ENCODE measurements at regions not wholly inside any gene's neighbourhood (a gene's known extent, or its start where the extent isn't known, plus 50 kb on each side); places are given as distances from the start of the nearest gene placed in this dataset.
"Not testable (repeated sequence)": the region's sequence is repeated elsewhere in the genome, so short reads cannot be mapped to it uniquely, and the experiment has no call there.

DNA sequence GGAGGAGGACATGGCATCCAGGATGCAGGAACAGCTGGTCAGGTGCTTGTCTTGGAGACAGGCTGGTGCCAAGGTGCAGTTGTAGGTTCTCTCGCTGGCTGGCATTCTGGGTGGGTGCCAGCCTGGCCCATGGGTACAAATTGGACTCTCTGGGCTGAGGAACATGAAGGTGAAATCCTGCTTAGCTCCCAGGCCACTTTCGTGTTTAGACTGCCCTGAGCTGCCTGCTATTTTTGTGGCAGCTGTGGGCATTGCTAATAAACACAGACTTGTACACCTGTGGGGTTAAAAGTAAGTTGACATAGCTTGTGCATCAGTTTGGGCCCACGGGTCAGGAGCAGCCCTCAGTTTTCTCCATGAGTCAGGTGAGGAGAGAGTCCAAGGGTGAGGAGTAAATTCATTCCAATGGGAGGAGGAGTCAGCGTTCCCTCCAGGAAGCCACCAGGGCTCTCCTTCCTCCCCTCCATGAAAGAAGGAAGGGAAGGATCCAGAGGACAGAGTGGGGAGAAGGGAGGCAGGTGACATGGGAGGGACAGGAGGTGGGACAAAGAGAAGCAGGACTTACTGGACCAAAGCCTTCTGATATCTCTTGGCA is 380.0 kb downstream of the GLRX3 start:
- 67 to 77% (median 71%) methylated on average over 3 to 4 of the region's 4 CpGs for WGBS, 4 donors
- intact Hi-C loops (cut with DNase I), result no loop called here
- no peak for TF ChIP-seq POLR2A (IDR thresholded peaks at IDR 0.05)
- TF ChIP-seq, protein P1, sequence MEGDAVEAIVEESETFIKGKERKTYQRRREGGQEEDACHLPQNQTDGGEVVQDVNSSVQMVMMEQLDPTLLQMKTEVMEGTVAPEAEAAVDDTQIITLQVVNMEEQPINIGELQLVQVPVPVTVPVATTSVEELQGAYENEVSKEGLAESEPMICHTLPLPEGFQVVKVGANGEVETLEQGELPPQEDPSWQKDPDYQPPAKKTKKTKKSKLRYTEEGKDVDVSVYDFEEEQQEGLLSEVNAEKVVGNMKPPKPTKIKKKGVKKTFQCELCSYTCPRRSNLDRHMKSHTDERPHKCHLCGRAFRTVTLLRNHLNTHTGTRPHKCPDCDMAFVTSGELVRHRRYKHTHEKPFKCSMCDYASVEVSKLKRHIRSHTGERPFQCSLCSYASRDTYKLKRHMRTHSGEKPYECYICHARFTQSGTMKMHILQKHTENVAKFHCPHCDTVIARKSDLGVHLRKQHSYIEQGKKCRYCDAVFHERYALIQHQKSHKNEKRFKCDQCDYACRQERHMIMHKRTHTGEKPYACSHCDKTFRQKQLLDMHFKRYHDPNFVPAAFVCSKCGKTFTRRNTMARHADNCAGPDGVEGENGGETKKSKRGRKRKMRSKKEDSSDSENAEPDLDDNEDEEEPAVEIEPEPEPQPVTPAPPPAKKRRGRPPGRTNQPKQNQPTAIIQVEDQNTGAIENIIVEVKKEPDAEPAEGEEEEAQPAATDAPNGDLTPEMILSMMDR (IDR thresholded peaks at IDR 0.05), result no peak

DNA sequence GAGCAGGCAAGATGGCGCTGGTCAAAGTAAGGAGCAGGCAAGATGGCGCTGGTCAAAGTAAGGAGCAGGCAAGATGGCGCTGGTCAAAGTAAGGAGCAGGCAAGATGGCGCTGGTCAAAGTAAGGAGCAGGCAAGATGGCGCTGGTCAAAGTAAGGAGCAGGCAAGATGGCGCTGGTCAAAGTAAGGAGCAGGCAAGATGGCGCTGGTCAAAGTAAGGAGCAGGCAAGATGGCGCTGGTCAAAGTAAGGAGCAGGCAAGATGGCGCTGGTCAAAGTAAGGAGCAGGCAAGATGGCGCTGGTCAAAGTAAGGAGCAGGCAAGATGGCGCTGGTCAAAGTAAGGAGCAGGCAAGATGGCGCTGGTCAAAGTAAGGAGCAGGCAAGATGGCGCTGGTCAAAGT is 382.7 kb downstream of the GLRX3 start:
- intact Hi-C loops (cut with DNase I); H3K27ac ChIP-seq; H3K9me3 ChIP-seq; H3K4me3 ChIP-seq; H3K36me3 ChIP-seq; H3K4me1 ChIP-seq; DNase-seq; ATAC-seq; H3K27me3 ChIP-seq: not testable (repeated sequence)
- 94 to 100% (median 95%) methylated on average over 5 to 6 of the region's 13 CpGs for WGBS, 4 donors

More for the DNA sequence above, 380.0 kb downstream of the GLRX3 start:
- Histone ChIP-seq H3K27me3 (peaks cover 0 to 19% (median 0%) of the 10 kb centered on the region in 9 donors), H3K9me3 (peaks cover 0 to 3% (median 0%) of the 10 kb centered on the region in 12 donors), H3K4me3 (no peak overlapping the region), H3K36me3 (no peaks in the 10 kb centered on the region), H3K4me1 (no peaks in the 10 kb centered on the region), H3K27ac (no peak overlapping the region)
- ATAC-seq, result no peak
- DNase-seq, result no peak

DNA sequence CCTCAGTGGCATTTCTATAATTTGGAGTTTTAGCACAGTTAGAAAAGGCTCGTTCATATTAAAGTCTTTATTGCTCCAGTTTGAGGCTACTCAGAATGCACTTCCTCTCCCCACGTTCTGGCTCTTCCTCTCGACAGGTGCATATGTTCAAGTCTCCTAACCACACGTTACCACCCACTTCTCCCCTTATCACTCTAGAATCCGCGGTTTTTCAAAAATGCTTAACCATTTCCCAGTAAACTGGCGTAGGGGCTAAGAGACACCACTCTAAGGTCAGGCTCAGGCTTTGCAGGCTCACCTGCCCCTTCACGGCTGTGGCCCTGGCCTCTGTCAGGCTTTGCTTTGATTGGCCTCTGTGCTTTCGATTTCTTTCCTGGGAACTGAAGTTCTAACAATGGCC is 383.6 kb downstream of the GLRX3 start:
- H3K4me1 ChIP-seq, result no peaks in the 10 kb centered on the region
- intact Hi-C loops (cut with DNase I), result no loop called here
- H3K27ac ChIP-seq, result no peak overlapping the region
- H3K9me3 ChIP-seq, result peaks cover 0 to 3% (median 0%) of the 10 kb centered on the region in 12 donors
- H3K4me3 ChIP-seq, result no peak overlapping the region
- H3K27me3 ChIP-seq, result peaks cover 0 to under 1% (median 0%) of the 10 kb centered on the region in 9 donors
- no peaks in the 10 kb centered on the region for H3K36me3 ChIP-seq
- WGBS, 4 donors, result 79 to 88% (median 81%) methylated on average over 9 of the region's 9 CpGs
- TF ChIP-seq, protein P1 (IDR thresholded peaks at IDR 0.05), result no peak
- TF ChIP-seq POLR2A (IDR thresholded peaks at IDR 0.05), result no peak
- no peak for DNase-seq
- ATAC-seq, result no peak

DNA sequence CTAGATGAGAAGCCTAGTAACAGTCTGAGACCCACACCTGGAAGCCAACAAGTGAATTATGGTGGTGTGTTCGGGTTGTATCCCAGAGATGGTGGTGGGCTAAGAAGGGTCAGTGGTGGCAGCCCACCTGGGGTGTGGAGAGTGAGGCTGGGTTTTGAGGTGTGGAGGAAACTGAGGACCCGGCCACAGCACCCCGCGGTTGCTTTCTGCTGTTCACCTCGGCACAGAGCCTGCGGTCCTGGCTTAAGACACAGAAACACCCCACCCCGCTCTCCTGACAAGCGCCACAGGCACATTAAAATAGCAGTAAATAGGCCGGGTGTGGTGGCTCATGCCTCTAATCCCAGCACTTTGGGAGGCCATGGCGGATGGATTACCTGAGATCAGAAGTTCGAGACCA is 395.1 kb downstream of the GLRX3 start:
- Histone ChIP-seq H3K27ac (no peak overlapping the region), H3K36me3 (no peaks in the 10 kb centered on the region), H3K4me1 (no peaks in the 10 kb centered on the region), H3K27me3 (peaks cover 0 to 3% (median 0%) of the 10 kb centered on the region in 9 donors), H3K9me3 (peaks cover 0 to 7% (median 0%) of the 10 kb centered on the region in 12 donors), H3K4me3 (no peak overlapping the region)
- TF ChIP-seq, protein P1 (IDR thresholded peaks at IDR 0.05), result no peak
- no peak for TF ChIP-seq POLR2A (IDR thresholded peaks at IDR 0.05)
- 83 to 89% (median 85%) methylated on average over 11 of the region's 11 CpGs for WGBS, 4 donors
- ATAC-seq, result no peak
- no peak for DNase-seq
- intact Hi-C loops (cut with DNase I), result no loop called here

DNA sequence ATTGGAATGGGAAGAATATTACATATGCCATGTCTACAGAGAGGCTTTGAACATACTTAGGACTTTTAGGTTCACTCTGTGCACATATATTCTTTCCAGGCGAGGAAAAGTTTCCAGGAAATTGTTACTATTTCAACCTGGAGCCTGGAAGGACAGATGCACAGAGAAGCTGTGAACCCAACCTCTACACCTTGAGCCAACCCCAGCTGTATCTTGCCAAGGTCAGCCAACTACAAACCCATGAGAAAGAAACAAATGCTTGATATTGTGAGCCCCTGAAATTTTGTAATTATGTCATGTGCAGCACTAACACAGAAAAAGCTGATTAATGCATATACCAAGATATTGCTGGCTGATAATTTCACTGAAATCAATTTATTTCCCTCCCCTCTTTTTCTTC is 404.9 kb downstream of the GLRX3 start:
- peaks cover 0 to 7% (median 0%) of the 10 kb centered on the region in 12 donors for H3K9me3 ChIP-seq
- no peaks in the 10 kb centered on the region for H3K36me3 ChIP-seq
- ATAC-seq (no peak), DNase-seq (no peak)
- no peaks in the 10 kb centered on the region for H3K4me1 ChIP-seq
- H3K27ac ChIP-seq, result no peak overlapping the region
- peaks cover 0 to 27% (median 3%) of the 10 kb centered on the region in 9 donors for H3K27me3 ChIP-seq
- intact Hi-C loops (cut with DNase I), result no loop called here
- H3K4me3 ChIP-seq, result no peak overlapping the region
- TF ChIP-seq POLR2A (IDR thresholded peaks at IDR 0.05), result no peak
- TF ChIP-seq, protein P1 (IDR thresholded peaks at IDR 0.05), result no peak
- WGBS, 4 donors, result 57 to 86% (median 75%) methylated on average over 1 of the region's 1 CpG
